ENCODE measurements at regions not wholly inside any gene's neighbourhood (a gene's known extent, or its start where the extent isn't known, plus 50 kb on each side); places are given as distances from the start of the nearest gene placed in this dataset.
"Not testable (repeated sequence)": the region's sequence is repeated elsewhere in the genome, so short reads cannot be mapped to it uniquely, and the experiment has no call there.

- TF ChIP-seq SMC3 (IDR thresholded peaks at IDR 0.05; ENCODE audit: low read length); RBAK (CRISPR knock-in tag; IDR thresholded peaks at IDR 0.05); CTCF (CRISPR knock-in tag; IDR thresholded peaks at IDR 0.05); ZNF317 (CRISPR knock-in tag; IDR thresholded peaks at IDR 0.05); ZNF484 (CRISPR knock-in tag; IDR thresholded peaks at IDR 0.05; ENCODE audit: borderline replicate concordance, low read depth): not testable (repeated sequence)
These were observed 218.1 kb downstream of the POTED start for GRCh38 chr21:13827666-13828065.
